Keratinocyte (primary cell): ENCODE measurements at regions not wholly inside any gene's neighbourhood (a gene's known extent, or its start where the extent isn't known, plus 50 kb on each side); places are given as distances from the start of the nearest gene placed in this dataset.

ENCODE experiments used
- DNase-seq: peaks from one replicate; pipeline ENCODE4 v3.0.0-alpha.2; 2011; ENCODE audit warnings: low read depth, missing footprints, low spot score
- FAIRE-seq: peaks from 2 replicates; lab custom pipeline; 2011; peaks lifted over from hg19 to GRCh38; lab: Jason Lieb, UNC
- H2AFZ ChIP-seq: 2 replicates; pipeline ENCODE4 v1.6.0; 2012; ENCODE audit warnings: low read length, control low read depth, inconsistent platforms; ENCODE audit not compliant: control insufficient read depth
- H3K27ac ChIP-seq: 2 replicates; pipeline ENCODE4 v1.5.1; 2011; ENCODE audit warnings: low read length; ENCODE audit not compliant: control insufficient read depth, insufficient read depth
- H3K27me3 ChIP-seq: 3 replicates; pipeline ENCODE4 v1.6.0; 2011; ENCODE audit warnings: low read length; ENCODE audit not compliant: control insufficient read depth, insufficient read depth; ENCODE audit errors: extremely low read depth
- H3K36me3 ChIP-seq, 2 experiments: 2 replicates in 1 of 2; 3 replicates in 1 of 2; pipeline ENCODE4 v1.5.1; 2011; ENCODE audit warnings: low read length in 2 of 2, mild to moderate bottlenecking in 1 of 2; ENCODE audit not compliant: control insufficient read depth in 2 of 2, insufficient read depth in 2 of 2; ENCODE audit errors: extremely low read depth in 1 of 2
- H3K4me1 ChIP-seq: 3 replicates; pipeline ENCODE4 v1.5.1; 2011; ENCODE audit warnings: low read length; ENCODE audit not compliant: control insufficient read depth, insufficient read depth; ENCODE audit errors: extremely low read depth
- H3K4me2 ChIP-seq: 3 replicates; pipeline ENCODE4 v1.6.0; 2011; ENCODE audit warnings: low read depth, low read length; ENCODE audit not compliant: control insufficient read depth, insufficient read depth; ENCODE audit errors: extremely low read depth
- H3K4me3 ChIP-seq, 3 experiments: fragments of 200-600 bp in 1 of 3; sonication (generic) in 1 of 3; 2 replicates in 2 of 3; 3 replicates in 1 of 3; pipeline ENCODE4 v1.5.1; 2011 to 2016; ENCODE audit warnings: low read length in 3 of 3, mild to moderate bottlenecking in 3 of 3, control low read depth in 2 of 3, inconsistent platforms in 1 of 3, low read depth in 1 of 3, mixed read lengths in 1 of 3, mixed run types in 1 of 3, moderate library complexity in 1 of 3; ENCODE audit not compliant: control insufficient read depth in 2 of 3, insufficient read depth in 2 of 3; ENCODE audit errors: extremely low read depth in 1 of 3
- H3K79me2 ChIP-seq: 2 replicates; pipeline ENCODE4 v1.6.0; 2012; ENCODE audit warnings: low read length; ENCODE audit not compliant: control insufficient read depth, insufficient read depth
- H3K9ac ChIP-seq: 3 replicates; pipeline ENCODE4 v1.6.0; 2011; ENCODE audit warnings: low read length; ENCODE audit not compliant: control insufficient read depth, insufficient read depth; ENCODE audit errors: extremely low read depth
- H3K9me1 ChIP-seq: 3 replicates; pipeline ENCODE4 v1.6.0; 2011; ENCODE audit warnings: low read length; ENCODE audit not compliant: control insufficient read depth, insufficient read depth; ENCODE audit errors: extremely low read depth
- H3K9me3 ChIP-seq: 2 replicates; pipeline ENCODE4 v1.5.1; 2012; ENCODE audit warnings: low read depth, low read length; ENCODE audit not compliant: control insufficient read depth
- H4K20me1 ChIP-seq: 3 replicates; pipeline ENCODE4 v1.6.0; 2011; ENCODE audit warnings: low read length; ENCODE audit not compliant: control insufficient read depth, insufficient read depth; ENCODE audit errors: extremely low read depth
- EZH2 ChIP-seq: IDR thresholded peaks from one replicate; pipeline ENCODE4 v1.6.1; 2012; ENCODE audit warnings: inconsistent platforms, mild to moderate bottlenecking, low read length, moderate library complexity
- dilution Hi-C: fragments of 300-500 bp; cut with MboI; formaldehyde crosslinking; loops from one replicate; pipeline ENCODE4 v1.7.0; 2020; ENCODE audit warnings: low sequenced_read_pairs; ENCODE audit not compliant: extremely low pct_ligation_motif_present
- TF ChIP-seq, protein P1 (sequence below), 3 experiments: IDR thresholded peaks in 1 of 3; conservative IDR thresholded peaks in 1 of 3; optimal IDR thresholded peaks in 1 of 3; 2 replicates in 2 of 3; 3 replicates in 1 of 3; pipeline versions ENCODE3 to v1.5.1; 2011; ENCODE audit warnings: low read length in 3 of 3, mild to moderate bottlenecking in 3 of 3, moderate library complexity in 2 of 3, control low read depth in 1 of 3, inconsistent platforms in 1 of 3; ENCODE audit not compliant: insufficient read depth in 2 of 3; ENCODE audit errors: extremely low read depth in 1 of 3

DNA sequence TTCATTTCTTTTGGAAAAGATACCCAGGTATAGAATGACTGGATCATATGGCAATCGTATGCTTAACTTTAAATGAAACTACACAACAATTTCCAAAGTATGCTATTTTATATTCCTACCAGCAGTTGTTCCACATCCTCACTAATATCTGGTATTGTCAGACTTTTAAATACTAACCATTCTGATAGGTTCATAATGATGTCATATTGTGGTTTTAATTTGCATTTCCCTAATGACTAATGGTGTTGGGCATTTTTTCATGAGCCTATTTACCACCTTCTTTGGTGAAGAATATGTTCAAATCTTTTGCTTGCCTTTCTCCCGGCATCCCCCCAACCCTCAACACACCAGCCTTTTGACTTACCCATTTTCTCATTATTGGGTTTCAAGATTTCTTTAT is 96.2 kb upstream of the HMGN3 start:
- Histone ChIP-seq H3K9me1 (no peaks in the 10 kb centered on the region), H3K4me2 (no peak overlapping the region), H3K4me1 (peaks cover 2% of the 10 kb centered on the region), H3K9me3 (no peaks in the 10 kb centered on the region), H4K20me1 (no peaks in the 10 kb centered on the region), H2AFZ (no peak overlapping the region), H3K9ac (no peak overlapping the region), H3K4me3 (no peak overlapping the region), H3K27ac (no peak overlapping the region), H3K27me3 (no peaks in the 10 kb centered on the region), H3K36me3 (no peaks in the 10 kb centered on the region), H3K79me2 (no peaks in the 10 kb centered on the region)
- dilution Hi-C loops, result no loop called here
- TF ChIP-seq, protein P1, sequence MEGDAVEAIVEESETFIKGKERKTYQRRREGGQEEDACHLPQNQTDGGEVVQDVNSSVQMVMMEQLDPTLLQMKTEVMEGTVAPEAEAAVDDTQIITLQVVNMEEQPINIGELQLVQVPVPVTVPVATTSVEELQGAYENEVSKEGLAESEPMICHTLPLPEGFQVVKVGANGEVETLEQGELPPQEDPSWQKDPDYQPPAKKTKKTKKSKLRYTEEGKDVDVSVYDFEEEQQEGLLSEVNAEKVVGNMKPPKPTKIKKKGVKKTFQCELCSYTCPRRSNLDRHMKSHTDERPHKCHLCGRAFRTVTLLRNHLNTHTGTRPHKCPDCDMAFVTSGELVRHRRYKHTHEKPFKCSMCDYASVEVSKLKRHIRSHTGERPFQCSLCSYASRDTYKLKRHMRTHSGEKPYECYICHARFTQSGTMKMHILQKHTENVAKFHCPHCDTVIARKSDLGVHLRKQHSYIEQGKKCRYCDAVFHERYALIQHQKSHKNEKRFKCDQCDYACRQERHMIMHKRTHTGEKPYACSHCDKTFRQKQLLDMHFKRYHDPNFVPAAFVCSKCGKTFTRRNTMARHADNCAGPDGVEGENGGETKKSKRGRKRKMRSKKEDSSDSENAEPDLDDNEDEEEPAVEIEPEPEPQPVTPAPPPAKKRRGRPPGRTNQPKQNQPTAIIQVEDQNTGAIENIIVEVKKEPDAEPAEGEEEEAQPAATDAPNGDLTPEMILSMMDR (optimal IDR thresholded peaks at IDR 0.05 in 1 of 3, IDR thresholded peaks at IDR 0.05 in 1 of 3, conservative IDR thresholded peaks at IDR 0.05 in 1 of 3; ENCODE audit: extremely low read depth in 1 of 3, insufficient read depth in 2 of 3, low read length in 3 of 3), result no peak
- no peak for TF ChIP-seq EZH2
- no peak for DNase-seq
- no peak for FAIRE-seq

DNA sequence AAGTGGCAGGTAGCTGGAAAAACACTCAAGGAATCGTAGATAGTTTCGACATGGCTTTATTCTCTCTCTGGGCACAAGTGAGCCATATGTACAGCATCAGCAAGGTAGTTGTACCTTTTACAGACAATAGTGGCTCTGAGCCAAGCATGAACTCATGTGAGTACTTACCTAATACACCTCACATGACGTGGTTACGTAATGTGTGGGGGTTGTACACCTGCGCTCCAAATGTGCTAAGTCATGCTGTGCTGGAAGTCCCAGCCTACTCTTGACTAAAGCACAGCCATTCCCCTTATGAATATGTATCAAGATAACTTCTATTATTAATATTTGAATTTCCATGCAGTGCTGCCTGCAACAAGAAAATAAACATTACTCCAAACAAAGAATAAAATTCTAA is 78.8 kb upstream of the HMGN3 start:
- peak; percentile 94 for DNase-seq

More for the DNA sequence above, 78.8 kb upstream of the HMGN3 start:
- Histone ChIP-seq H3K36me3 (no peaks in the 10 kb centered on the region), H3K4me3 (no peak overlapping the region), H3K79me2 (no peaks in the 10 kb centered on the region), H3K4me2 (no peak overlapping the region), H3K4me1 (peaks cover 12% of the 10 kb centered on the region), H2AFZ (peak overlapping the region; percentile 50), H3K27me3 (no peaks in the 10 kb centered on the region), H3K9ac (peak overlapping the region; percentile 1), H4K20me1 (no peaks in the 10 kb centered on the region), H3K9me3 (no peaks in the 10 kb centered on the region), H3K27ac (peak overlapping the region; percentile 84), H3K9me1 (no peaks in the 10 kb centered on the region)
- TF ChIP-seq EZH2, result no peak
- TF ChIP-seq, protein P1 (optimal IDR thresholded peaks at IDR 0.05 in 1 of 3, IDR thresholded peaks at IDR 0.05 in 1 of 3, conservative IDR thresholded peaks at IDR 0.05 in 1 of 3; ENCODE audit: extremely low read depth in 1 of 3, insufficient read depth in 2 of 3, low read length in 3 of 3), result no peak
- peak; percentile 94 for FAIRE-seq
- dilution Hi-C loops, result no loop called here
